Lower leg skin (tissue), 3 donors: ENCODE measurements at regions not wholly inside any gene's neighbourhood (a gene's known extent, or its start where the extent isn't known, plus 50 kb on each side); places are given as distances from the start of the nearest gene placed in this dataset.

Experiments
- CTCF ChIP-seq, 3 donors: fragments of 450-650 bp; IDR thresholded peaks; one replicate each; pipeline ENCODE4 v1.5.1; 2016; ENCODE audit warnings: antibody characterized with exemption in 3 of 3, mild to moderate bottlenecking in 3 of 3, moderate library complexity in 2 of 3
- POLR2A ChIP-seq, 2 donors: fragments of 450-650 bp; IDR thresholded peaks; one replicate each; pipeline ENCODE4 v1.6.1; 2016 to 2017; ENCODE audit warnings: antibody characterized with exemption in 2 of 2, mild to moderate bottlenecking in 1 of 2, moderate library complexity in 1 of 2

GRCh38 chr5:72042097-72042496 is 65.2 kb upstream of the MAP1B start:
- no peak for TF ChIP-seq CTCF (IDR thresholded peaks at IDR 0.05)
- no peak for TF ChIP-seq POLR2A (IDR thresholded peaks at IDR 0.05)
